ENCODE measurements at regions not wholly inside any gene's neighbourhood (a gene's known extent, or its start where the extent isn't known, plus 50 kb on each side); places are given as distances from the start of the nearest gene placed in this dataset.
A peak's percentile ranks its signal among the peaks of the same experiment; 100 is the strongest.

GRCh38 chr7:155360495-155361345 is 63.0 kb downstream of the INSIG1 start:
- TF ChIP-seq CTCF (conservative IDR thresholded peaks at IDR 0.05) (no peak), EZH2 (IDR thresholded peaks at IDR 0.05; ENCODE audit: low read depth) (peak; percentile 78)
